ENCODE measurements at regions not wholly inside any gene's neighbourhood (a gene's known extent, or its start where the extent isn't known, plus 50 kb on each side); places are given as distances from the start of the nearest gene placed in this dataset.

GRCh38 chr9:121601194-121601593 is 50.2 kb upstream of the DAB2IP start:
- no peak for DNase-seq (ENCODE audit: low spot score)

All from ecto neural progenitor cell (in vitro differentiated cells).